ENCODE measurements at regions not wholly inside any gene's neighbourhood (a gene's known extent, or its start where the extent isn't known, plus 50 kb on each side); places are given as distances from the start of the nearest gene placed in this dataset.

GRCh38 chr12:22991250-22991844 lies 366.4 kb downstream of the ETNK1 start:
- TF ChIP-seq CTCF (conservative IDR thresholded peaks at IDR 0.05; ENCODE audit: low read length) (no peak), EZH2phosphoT487 (IDR thresholded peaks at IDR 0.05; ENCODE audit: borderline replicate concordance, low read depth, low read length) (no peak)
